HepG2 (cell line): ENCODE measurements at regions not wholly inside any gene's neighbourhood (a gene's known extent, or its start where the extent isn't known, plus 50 kb on each side); places are given as distances from the start of the nearest gene placed in this dataset.

Experiments used
- ATAC-seq: fragments of 200-7000 bp; cut with Tn5 transposase; 3 replicates; pipeline ENCODE4 v1.9.1; 2020; ENCODE audit warnings: mild to moderate bottlenecking, moderate library complexity
- BruUV-seq: library from RNA; stranded (reverse); fragments of 400-500 nt; replicated peaks from 2 replicates; lab custom pipeline; 2021; lab: Mats Ljungman, UMichigan
- CTCF ChIA-PET: fragments of 300-600 bp; formaldehyde crosslinking; extraction: SDS; loops from one replicate; lab custom pipeline; 2021; ENCODE audit warnings: low total read pairs, inconsistent platforms, low intra/inter-chr PET ratio; lab: Yijun Ruan, JAX
- POLR2A ChIA-PET: fragments of 350-600 bp; sonication (Branson Sonifier 250); formaldehyde crosslinking; loops from one replicate; lab custom pipeline; 2020; ENCODE audit warnings: antibody characterized with exemption, inconsistent platforms; lab: Yijun Ruan, JAX
- DNase-seq: peaks from one replicate; pipeline ENCODE4 v3.0.0-alpha.2; 2015; ENCODE audit warnings: low spot score
- FAIRE-seq: peaks from 3 replicates; lab custom pipeline; 2011; peaks lifted over from hg19 to GRCh38; lab: Jason Lieb, UNC
- H2AFZ ChIP-seq: one replicate; pipeline ENCODE4 v1.6.1; 2011; ENCODE audit warnings: low read length, inconsistent platforms
- H3K27ac ChIP-seq: fragments of 300-600 bp; 3 replicates; pipeline ENCODE4 v1.8.0; 2011; ENCODE audit warnings: mixed run types, mild to moderate bottlenecking, mixed read lengths, low read length, inconsistent platforms; ENCODE audit not compliant: insufficient read depth; ENCODE audit errors: extremely low read length
- H3K27me3 ChIP-seq, 2 experiments: fragments of 200-600 bp in 1 of 2; 2 replicates in 1 of 2; 3 replicates in 1 of 2; pipeline versions ENCODE4 v1.6.0 to v1.8.0; 2011; ENCODE audit warnings: low read length in 2 of 2, mild to moderate bottlenecking in 2 of 2, moderate library complexity in 2 of 2, inconsistent platforms in 1 of 2; ENCODE audit not compliant: insufficient read depth in 2 of 2, control insufficient read depth in 1 of 2
- H3K36me3 ChIP-seq, 2 experiments: fragments of 200-600 bp in 1 of 2; replicated peaks in 1 of 2; 2 replicates in 1 of 2; 3 replicates in 1 of 2; pipeline versions ENCODE4 v1.5.1 to v1.8.0; 2011; ENCODE audit warnings: low read length in 2 of 2, inconsistent platforms in 1 of 2; ENCODE audit not compliant: insufficient read depth in 2 of 2, control insufficient read depth in 1 of 2
- H3K4me1 ChIP-seq: 2 replicates; pipeline ENCODE4 v1.5.1; 2012; ENCODE audit warnings: low read length, inconsistent platforms; ENCODE audit not compliant: insufficient read depth
- H3K4me2 ChIP-seq: 2 replicates; pipeline ENCODE4 v1.6.0; 2011; ENCODE audit warnings: low read depth, low read length, inconsistent platforms
- H3K4me3 ChIP-seq, 3 experiments: fragments of 200-600 bp in 1 of 3; sonication (generic), shearing (Covaris generic) in 1 of 3; replicated peaks in 1 of 3; 2 replicates each; pipeline ENCODE4 v1.5.1; 2011 to 2016; ENCODE audit warnings: low read length in 3 of 3, inconsistent platforms in 2 of 3, low read depth in 2 of 3, mild to moderate bottlenecking in 2 of 3, control low read depth in 1 of 3, mixed read lengths in 1 of 3; ENCODE audit not compliant: insufficient read depth in 1 of 3
- H3K79me2 ChIP-seq: one replicate; pipeline ENCODE4 v1.6.1; 2011; ENCODE audit warnings: low read length, inconsistent platforms; ENCODE audit not compliant: insufficient read depth
- H3K9ac ChIP-seq: 2 replicates; pipeline ENCODE4 v1.6.0; 2011; ENCODE audit warnings: mild to moderate bottlenecking, low read depth, low read length, inconsistent platforms; ENCODE audit not compliant: insufficient read depth
- H3K9me3 ChIP-seq: 2 replicates; pipeline ENCODE4 v1.5.1; 2012; ENCODE audit warnings: mild to moderate bottlenecking, low read length
- H4K20me1 ChIP-seq: 2 replicates; pipeline ENCODE4 v1.6.0; 2011; ENCODE audit warnings: inconsistent platforms, mild to moderate bottlenecking, low read length, moderate library complexity; ENCODE audit not compliant: insufficient read depth
- ARID2 ChIP-seq: sonication (generic); formaldehyde crosslinking; IDR thresholded peaks from 2 replicates; pipeline ENCODE4 v1.8.1; 2022; ENCODE audit warnings: mild to moderate bottlenecking, missing genetic modification reagents, borderline replicate concordance
- BRCA1 ChIP-seq: sonication (generic); formaldehyde crosslinking; IDR thresholded peaks from 2 replicates; pipeline ENCODE4 v1.4.0; 2020; ENCODE audit warnings: missing genetic modification reagents
- GATA4 ChIP-seq: sonication (generic); IDR thresholded peaks from 2 replicates; pipeline ENCODE4 v1.6.1; 2016; ENCODE audit warnings: antibody characterized with exemption, low read depth, borderline replicate concordance
- KLF9 ChIP-seq: IDR thresholded peaks from 2 replicates; pipeline ENCODE4 v1.6.1; 2016; ENCODE audit warnings: low read depth
- RARA ChIP-seq: IDR thresholded peaks from 2 replicates; pipeline ENCODE4 v1.6.1; 2016; ENCODE audit warnings: missing genetic modification reagents, missing compliant biosample characterization
- RFXANK ChIP-seq: IDR thresholded peaks from 2 replicates; pipeline ENCODE4 v1.6.1; 2016
- SNRNP70 ChIP-seq: fragments of 200-400 bp; formaldehyde crosslinking; IDR thresholded peaks from 2 replicates; pipeline ENCODE4 v1.6.1; 2017; ENCODE audit warnings: mild to moderate bottlenecking, low read depth, low read length, moderate library complexity
- ZKSCAN8 ChIP-seq: IDR thresholded peaks from 2 replicates; pipeline ENCODE4 v1.6.1; 2016; ENCODE audit warnings: borderline replicate concordance, missing genetic modification reagents, missing compliant biosample characterization
- ZNF10 ChIP-seq: sonication (generic); formaldehyde crosslinking; IDR thresholded peaks from 2 replicates; pipeline ENCODE4 v1.4.0; 2020; ENCODE audit warnings: mild to moderate bottlenecking, low read depth, missing genetic modification reagents, borderline replicate concordance
- ZNF354B ChIP-seq: sonication (generic); formaldehyde crosslinking; IDR thresholded peaks from 2 replicates; pipeline ENCODE4 v1.8.0; 2022; ENCODE audit warnings: mild to moderate bottlenecking, missing genetic modification reagents
- WGBS: methylation state at CpG from one replicate; pipeline ENCODE4 v1.1.6; 2017; ENCODE audit warnings: low lambda C conversion rate; 5-methylcytosine and 5-hydroxymethylcytosine counted together
- in situ Hi-C: cut with HindIII; loops from 2 replicates; pipeline ENCODE4 v1.10.0; 2017; ENCODE audit warnings: low pct_unique_long_range_greater_than_20kb; ENCODE audit not compliant: extremely low pct_ligation_motif_present
- intact Hi-C: fragments of 100-400 bp; cut with micrococcal nuclease; formaldehyde crosslinking; loops from one replicate; pipeline ENCODE4 v1.10.0; 2022; ENCODE audit not compliant: unreplicated experiment
- TF ChIP-seq, protein P1 (sequence below): IDR thresholded peaks from 2 replicates; pipeline ENCODE4 v1.6.1; 2012; ENCODE audit warnings: low read length, improper control_type of control experiment
- TF ChIP-seq, protein P2 (sequence below): sonication (generic); formaldehyde crosslinking; IDR thresholded peaks from 2 replicates; pipeline ENCODE4 v1.5.0; 2020; ENCODE audit warnings: missing genetic modification reagents, mild to moderate bottlenecking, borderline replicate concordance
- TF ChIP-seq, protein P3 (sequence below): sonication (generic); formaldehyde crosslinking; IDR thresholded peaks from 2 replicates; pipeline ENCODE4 v1.9.0; 2021; ENCODE audit warnings: missing genetic modification reagents, borderline replicate concordance
- TF ChIP-seq, protein P4 (sequence below): sonication (generic); formaldehyde crosslinking; IDR thresholded peaks from 2 replicates; pipeline ENCODE4 v1.9.0; 2021; ENCODE audit warnings: missing genetic modification reagents, borderline replicate concordance

DNA sequence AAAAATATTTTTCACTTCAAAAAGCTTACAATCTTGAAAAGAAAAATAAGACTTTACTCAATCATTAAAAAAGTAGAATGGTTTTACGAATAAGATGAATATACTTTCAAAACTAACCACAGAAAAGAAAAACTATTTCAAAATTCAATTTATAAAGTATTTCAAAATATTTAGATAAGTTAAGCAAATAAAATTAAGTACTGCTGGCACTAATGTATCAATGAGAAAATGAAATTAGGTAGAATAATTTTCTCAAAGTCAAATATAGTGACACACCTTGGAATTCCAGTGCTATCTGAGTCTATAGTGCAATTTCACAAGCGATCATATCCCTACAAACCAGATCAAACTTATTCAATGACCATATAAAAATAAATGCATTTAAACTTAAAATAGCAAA lies 109.8 kb upstream of the SEMA3A start (continued):
- TF ChIP-seq, protein P1, sequence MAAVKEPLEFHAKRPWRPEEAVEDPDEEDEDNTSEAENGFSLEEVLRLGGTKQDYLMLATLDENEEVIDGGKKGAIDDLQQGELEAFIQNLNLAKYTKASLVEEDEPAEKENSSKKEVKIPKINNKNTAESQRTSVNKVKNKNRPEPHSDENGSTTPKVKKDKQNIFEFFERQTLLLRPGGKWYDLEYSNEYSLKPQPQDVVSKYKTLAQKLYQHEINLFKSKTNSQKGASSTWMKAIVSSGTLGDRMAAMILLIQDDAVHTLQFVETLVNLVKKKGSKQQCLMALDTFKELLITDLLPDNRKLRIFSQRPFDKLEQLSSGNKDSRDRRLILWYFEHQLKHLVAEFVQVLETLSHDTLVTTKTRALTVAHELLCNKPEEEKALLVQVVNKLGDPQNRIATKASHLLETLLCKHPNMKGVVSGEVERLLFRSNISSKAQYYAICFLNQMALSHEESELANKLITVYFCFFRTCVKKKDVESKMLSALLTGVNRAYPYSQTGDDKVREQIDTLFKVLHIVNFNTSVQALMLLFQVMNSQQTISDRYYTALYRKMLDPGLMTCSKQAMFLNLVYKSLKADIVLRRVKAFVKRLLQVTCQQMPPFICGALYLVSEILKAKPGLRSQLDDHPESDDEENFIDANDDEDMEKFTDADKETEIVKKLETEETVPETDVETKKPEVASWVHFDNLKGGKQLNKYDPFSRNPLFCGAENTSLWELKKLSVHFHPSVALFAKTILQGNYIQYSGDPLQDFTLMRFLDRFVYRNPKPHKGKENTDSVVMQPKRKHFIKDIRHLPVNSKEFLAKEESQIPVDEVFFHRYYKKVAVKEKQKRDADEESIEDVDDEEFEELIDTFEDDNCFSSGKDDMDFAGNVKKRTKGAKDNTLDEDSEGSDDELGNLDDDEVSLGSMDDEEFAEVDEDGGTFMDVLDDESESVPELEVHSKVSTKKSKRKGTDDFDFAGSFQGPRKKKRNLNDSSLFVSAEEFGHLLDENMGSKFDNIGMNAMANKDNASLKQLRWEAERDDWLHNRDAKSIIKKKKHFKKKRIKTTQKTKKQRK, result no peak
- TF ChIP-seq ZNF10 (CRISPR knock-in tag) (no peak), ZNF354B (CRISPR knock-in tag) (no peak), KLF9 (CRISPR knock-in tag) (no peak)
- TF ChIP-seq, protein P2, sequence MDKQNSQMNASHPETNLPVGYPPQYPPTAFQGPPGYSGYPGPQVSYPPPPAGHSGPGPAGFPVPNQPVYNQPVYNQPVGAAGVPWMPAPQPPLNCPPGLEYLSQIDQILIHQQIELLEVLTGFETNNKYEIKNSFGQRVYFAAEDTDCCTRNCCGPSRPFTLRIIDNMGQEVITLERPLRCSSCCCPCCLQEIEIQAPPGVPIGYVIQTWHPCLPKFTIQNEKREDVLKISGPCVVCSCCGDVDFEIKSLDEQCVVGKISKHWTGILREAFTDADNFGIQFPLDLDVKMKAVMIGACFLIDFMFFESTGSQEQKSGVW (CRISPR knock-in tag), result no peak

DNA sequence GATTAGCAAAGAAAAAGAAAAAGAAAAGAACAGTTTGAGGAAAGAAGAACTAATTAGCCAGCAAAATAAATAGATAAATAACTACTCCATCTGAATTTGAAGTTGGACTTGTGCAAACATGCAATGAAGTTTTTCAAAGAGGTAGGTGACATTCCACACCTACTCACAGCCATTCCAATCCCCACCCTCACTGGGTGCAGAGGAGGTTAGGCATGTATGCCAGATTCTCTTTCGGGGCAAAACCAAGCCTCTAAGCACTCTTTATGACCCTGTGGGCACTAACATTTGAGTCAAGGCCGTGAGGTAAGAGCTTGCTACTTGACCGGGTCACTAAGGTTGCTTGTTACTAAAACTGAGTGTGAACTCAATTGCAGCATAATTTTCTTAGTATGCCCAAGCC lies 108.4 kb upstream of the SEMA3A start:
- Histone ChIP-seq H2AFZ (no peak overlapping the region), H3K9me3 (no peaks in the 10 kb centered on the region), H3K4me2 (no peak overlapping the region), H3K4me1 (no peaks in the 10 kb centered on the region), H3K9ac (no peak overlapping the region), H4K20me1 (no peaks in the 10 kb centered on the region), H3K27me3 (no peaks in the 10 kb centered on the region), H3K4me3 (no peak overlapping the region), H3K79me2 (no peaks in the 10 kb centered on the region), H3K27ac (no peak overlapping the region), H3K36me3 (no peaks in the 10 kb centered on the region)
- ChIA-PET POLR2A (no interaction called here), CTCF (no interaction called here)
- TF ChIP-seq RFXANK (no peak), RARA (CRISPR knock-in tag) (no peak), BRCA1 (CRISPR knock-in tag) (no peak), GATA4 (no peak), ARID2 (no peak), SNRNP70 (no peak), ZKSCAN8 (CRISPR knock-in tag) (no peak)
- TF ChIP-seq, protein P3, sequence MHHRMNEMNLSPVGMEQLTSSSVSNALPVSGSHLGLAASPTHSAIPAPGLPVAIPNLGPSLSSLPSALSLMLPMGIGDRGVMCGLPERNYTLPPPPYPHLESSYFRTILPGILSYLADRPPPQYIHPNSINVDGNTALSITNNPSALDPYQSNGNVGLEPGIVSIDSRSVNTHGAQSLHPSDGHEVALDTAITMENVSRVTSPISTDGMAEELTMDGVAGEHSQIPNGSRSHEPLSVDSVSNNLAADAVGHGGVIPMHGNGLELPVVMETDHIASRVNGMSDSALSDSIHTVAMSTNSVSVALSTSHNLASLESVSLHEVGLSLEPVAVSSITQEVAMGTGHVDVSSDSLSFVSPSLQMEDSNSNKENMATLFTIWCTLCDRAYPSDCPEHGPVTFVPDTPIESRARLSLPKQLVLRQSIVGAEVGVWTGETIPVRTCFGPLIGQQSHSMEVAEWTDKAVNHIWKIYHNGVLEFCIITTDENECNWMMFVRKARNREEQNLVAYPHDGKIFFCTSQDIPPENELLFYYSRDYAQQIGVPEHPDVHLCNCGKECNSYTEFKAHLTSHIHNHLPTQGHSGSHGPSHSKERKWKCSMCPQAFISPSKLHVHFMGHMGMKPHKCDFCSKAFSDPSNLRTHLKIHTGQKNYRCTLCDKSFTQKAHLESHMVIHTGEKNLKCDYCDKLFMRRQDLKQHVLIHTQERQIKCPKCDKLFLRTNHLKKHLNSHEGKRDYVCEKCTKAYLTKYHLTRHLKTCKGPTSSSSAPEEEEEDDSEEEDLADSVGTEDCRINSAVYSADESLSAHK (CRISPR knock-in tag), result no peak
- TF ChIP-seq, protein P4, sequence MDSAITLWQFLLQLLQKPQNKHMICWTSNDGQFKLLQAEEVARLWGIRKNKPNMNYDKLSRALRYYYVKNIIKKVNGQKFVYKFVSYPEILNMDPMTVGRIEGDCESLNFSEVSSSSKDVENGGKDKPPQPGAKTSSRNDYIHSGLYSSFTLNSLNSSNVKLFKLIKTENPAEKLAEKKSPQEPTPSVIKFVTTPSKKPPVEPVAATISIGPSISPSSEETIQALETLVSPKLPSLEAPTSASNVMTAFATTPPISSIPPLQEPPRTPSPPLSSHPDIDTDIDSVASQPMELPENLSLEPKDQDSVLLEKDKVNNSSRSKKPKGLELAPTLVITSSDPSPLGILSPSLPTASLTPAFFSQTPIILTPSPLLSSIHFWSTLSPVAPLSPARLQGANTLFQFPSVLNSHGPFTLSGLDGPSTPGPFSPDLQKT (CRISPR knock-in tag), result no peak
- intact Hi-C loops (no loop called here), in situ Hi-C loops (no loop called here)
- BruUV-seq, result no TSS peak
- ATAC-seq, result no peak
- no peak for FAIRE-seq
- no peak for DNase-seq
- WGBS, result 0% methylated on average over 3 of the region's 3 CpGs
